GM12878 (cell line): ENCODE measurements at regions not wholly inside any gene's neighbourhood (a gene's known extent, or its start where the extent isn't known, plus 50 kb on each side); places are given as distances from the start of the nearest gene placed in this dataset.

Experiments
- ZNF384 ChIP-seq: IDR thresholded peaks from 2 replicates; pipeline ENCODE4 v1.6.1; 2012; ENCODE audit warnings: low read depth, mild to moderate bottlenecking, low read length, improper control_type of control experiment, borderline replicate concordance
- TF ChIP-seq, protein P1 (sequence below), 3 experiments: IDR thresholded peaks in 2 of 3; conservative IDR thresholded peaks in 1 of 3; 2 replicates each; pipeline ENCODE4 v1.5.1; 2011; ENCODE audit warnings: low read depth in 3 of 3, low read length in 3 of 3, mild to moderate bottlenecking in 3 of 3, control low read depth in 2 of 3, moderate library complexity in 2 of 3, inconsistent platforms in 1 of 3, mixed read lengths in 1 of 3; ENCODE audit not compliant: control insufficient read depth in 2 of 3, insufficient read depth in 1 of 3; ENCODE audit errors: extremely low read depth in 1 of 3

DNA sequence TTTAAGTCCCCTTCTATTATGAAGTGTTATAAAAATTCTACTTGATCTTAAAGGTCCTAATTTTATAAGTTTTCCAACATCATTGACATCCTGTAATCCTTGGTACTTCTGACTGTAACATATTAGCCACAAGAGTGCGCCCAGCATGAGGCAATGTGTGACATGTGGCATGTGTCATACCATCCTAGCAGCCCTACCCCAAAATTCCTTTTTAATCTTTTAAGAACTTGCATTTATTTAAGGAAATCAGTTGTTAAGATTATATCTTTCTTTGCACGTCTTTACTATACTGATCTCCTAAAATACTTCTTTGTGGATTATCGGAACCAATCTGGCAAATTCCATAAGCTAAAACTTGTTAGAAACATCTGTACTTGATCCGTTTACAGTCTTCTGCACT is 167.1 kb upstream of the SLC24A3 start:
- no peak for TF ChIP-seq ZNF384
- TF ChIP-seq, protein P1, sequence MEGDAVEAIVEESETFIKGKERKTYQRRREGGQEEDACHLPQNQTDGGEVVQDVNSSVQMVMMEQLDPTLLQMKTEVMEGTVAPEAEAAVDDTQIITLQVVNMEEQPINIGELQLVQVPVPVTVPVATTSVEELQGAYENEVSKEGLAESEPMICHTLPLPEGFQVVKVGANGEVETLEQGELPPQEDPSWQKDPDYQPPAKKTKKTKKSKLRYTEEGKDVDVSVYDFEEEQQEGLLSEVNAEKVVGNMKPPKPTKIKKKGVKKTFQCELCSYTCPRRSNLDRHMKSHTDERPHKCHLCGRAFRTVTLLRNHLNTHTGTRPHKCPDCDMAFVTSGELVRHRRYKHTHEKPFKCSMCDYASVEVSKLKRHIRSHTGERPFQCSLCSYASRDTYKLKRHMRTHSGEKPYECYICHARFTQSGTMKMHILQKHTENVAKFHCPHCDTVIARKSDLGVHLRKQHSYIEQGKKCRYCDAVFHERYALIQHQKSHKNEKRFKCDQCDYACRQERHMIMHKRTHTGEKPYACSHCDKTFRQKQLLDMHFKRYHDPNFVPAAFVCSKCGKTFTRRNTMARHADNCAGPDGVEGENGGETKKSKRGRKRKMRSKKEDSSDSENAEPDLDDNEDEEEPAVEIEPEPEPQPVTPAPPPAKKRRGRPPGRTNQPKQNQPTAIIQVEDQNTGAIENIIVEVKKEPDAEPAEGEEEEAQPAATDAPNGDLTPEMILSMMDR (IDR thresholded peaks at IDR 0.05 in 2 of 3, conservative IDR thresholded peaks at IDR 0.05 in 1 of 3; ENCODE audit: control insufficient read depth in 2 of 3, extremely low read depth in 1 of 3, insufficient read depth in 1 of 3, low read depth in 3 of 3, low read length in 3 of 3) = peak in 1 of 3 experiments; percentile 13; a peak in 1 of 6 replicates
